Fibroblast of peridontal ligament (primary cell): ENCODE measurements at regions not wholly inside any gene's neighbourhood (a gene's known extent, or its start where the extent isn't known, plus 50 kb on each side); places are given as distances from the start of the nearest gene placed in this dataset.
"Not testable (repeated sequence)": the region's sequence is repeated elsewhere in the genome, so short reads cannot be mapped to it uniquely, and the experiment has no call there.

Source experiments
- DNase-seq: peaks from one replicate; pipeline ENCODE4 v3.0.0-alpha.2; 2010; ENCODE audit errors: extremely low read depth

DNA sequence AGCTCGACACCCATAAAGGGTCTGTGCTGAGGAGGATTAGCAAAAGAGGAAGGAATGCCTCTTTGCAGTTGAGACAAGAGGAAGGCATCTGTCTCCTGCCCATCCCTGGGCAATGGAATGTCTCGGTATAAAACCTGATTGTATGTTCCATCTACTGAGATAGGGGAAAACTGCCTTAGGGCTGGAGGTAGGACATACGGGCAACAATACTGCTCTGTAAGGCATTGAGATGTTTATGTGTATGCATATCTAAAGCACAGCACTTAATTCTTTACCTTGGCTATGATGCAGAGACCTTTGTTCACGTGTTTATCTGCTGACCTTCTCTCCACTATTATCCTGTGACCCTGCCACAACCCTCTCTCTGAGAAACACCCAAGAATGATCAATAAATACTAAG, 210.7 kb downstream of the POTED start:
- not testable (repeated sequence) for DNase-seq

DNA sequence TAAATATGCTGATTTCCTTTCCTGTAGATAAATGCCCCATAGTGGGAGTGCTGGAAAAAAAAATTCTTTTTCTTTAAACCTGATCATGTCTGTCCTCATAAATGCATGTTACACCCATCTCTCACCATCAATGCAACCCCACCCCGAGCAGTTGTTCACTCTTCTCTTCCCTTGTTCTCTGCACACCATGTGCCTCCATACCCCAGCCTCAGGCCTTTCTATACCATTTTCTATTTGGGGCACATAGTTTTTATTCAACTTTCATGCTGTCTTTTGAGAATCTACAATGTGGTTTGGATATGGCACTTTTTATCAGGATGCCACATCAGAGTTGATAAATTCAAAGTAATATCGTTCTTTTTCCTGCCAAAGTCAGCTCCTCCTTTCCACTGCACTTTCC, 202.6 kb downstream of the POTED start:
- DNase-seq: not testable (repeated sequence)

GRCh38 chr21:13810559-13810958, 201.0 kb downstream of the POTED start:
- DNase-seq: not testable (repeated sequence)

DNA sequence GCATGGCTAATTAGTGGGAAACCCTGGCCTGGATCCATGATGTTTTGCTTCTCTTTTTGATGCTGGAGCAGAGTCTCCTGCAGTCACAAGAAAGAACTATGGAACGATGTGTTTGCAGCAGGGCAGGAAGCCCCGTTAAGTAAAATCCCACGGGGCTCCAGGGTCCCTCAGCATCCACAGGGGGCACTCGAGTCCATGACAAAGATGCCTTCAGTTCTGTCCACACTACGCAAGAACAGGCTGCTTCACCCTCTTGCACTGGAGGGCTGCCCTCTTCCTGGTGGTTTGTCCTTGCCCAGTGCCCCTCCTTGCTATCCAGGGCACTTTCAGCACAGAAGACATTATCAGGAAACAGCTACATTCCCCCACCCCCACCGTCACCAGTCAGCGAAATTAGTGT, 196.9 kb downstream of the POTED start:
- not testable (repeated sequence) for DNase-seq

- not testable (repeated sequence) for DNase-seq
Measured at GRCh38 chr21:13802757-13803156, 193.2 kb downstream of the POTED start.
